ENCODE measurements at regions not wholly inside any gene's neighbourhood (a gene's known extent, or its start where the extent isn't known, plus 50 kb on each side); places are given as distances from the start of the nearest gene placed in this dataset.

DNA sequence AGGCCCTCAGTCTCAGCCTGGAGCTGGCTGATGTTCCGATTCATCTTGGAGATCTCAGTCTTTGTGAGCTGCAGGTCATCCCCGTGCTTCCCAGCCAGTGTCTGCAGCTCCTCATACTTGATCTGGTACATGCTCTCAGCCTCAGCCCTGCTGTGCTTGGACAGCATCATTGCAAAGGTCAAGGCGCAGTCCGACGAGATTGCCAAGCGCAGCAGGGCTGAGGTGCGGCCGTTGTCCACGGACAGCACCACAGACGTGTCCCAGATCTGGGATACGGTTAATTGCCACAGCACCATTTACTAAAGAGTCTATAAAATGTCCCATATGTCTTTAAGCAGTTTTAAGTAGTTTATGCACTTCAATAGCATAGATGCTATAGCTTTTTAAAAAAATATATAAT lies 965.7 kb downstream of the FSCB start:
- TF ChIP-seq, protein P1, sequence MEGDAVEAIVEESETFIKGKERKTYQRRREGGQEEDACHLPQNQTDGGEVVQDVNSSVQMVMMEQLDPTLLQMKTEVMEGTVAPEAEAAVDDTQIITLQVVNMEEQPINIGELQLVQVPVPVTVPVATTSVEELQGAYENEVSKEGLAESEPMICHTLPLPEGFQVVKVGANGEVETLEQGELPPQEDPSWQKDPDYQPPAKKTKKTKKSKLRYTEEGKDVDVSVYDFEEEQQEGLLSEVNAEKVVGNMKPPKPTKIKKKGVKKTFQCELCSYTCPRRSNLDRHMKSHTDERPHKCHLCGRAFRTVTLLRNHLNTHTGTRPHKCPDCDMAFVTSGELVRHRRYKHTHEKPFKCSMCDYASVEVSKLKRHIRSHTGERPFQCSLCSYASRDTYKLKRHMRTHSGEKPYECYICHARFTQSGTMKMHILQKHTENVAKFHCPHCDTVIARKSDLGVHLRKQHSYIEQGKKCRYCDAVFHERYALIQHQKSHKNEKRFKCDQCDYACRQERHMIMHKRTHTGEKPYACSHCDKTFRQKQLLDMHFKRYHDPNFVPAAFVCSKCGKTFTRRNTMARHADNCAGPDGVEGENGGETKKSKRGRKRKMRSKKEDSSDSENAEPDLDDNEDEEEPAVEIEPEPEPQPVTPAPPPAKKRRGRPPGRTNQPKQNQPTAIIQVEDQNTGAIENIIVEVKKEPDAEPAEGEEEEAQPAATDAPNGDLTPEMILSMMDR (conservative IDR thresholded peaks at IDR 0.05; ENCODE audit: low read depth, low read length): no peak
- TF ChIP-seq POLR2A (IDR thresholded peaks at IDR 0.05; ENCODE audit: low read depth, low read length) (no peak), BHLHE40 (IDR thresholded peaks at IDR 0.05; ENCODE audit: low read depth, low read length) (no peak), FOS (IDR thresholded peaks at IDR 0.05; ENCODE audit: low read depth, low read length) (no peak), RAD21 (IDR thresholded peaks at IDR 0.05; ENCODE audit: low read length) (no peak), RCOR1 (IDR thresholded peaks at IDR 0.05; ENCODE audit: insufficient replicate concordance, low read length) (no peak)
